NCI-H2196 treated with DMSO at 0.1 percent for 48 hours (cell line): ENCODE measurements at regions not wholly inside any gene's neighbourhood (a gene's known extent, or its start where the extent isn't known, plus 50 kb on each side); places are given as distances from the start of the nearest gene placed in this dataset.

Source experiments
- DNase-seq: peaks from one replicate; lab custom pipeline; 2025; ENCODE audit not compliant: unreplicated experiment; lab: John Stamatoyannopoulos, UW

DNA sequence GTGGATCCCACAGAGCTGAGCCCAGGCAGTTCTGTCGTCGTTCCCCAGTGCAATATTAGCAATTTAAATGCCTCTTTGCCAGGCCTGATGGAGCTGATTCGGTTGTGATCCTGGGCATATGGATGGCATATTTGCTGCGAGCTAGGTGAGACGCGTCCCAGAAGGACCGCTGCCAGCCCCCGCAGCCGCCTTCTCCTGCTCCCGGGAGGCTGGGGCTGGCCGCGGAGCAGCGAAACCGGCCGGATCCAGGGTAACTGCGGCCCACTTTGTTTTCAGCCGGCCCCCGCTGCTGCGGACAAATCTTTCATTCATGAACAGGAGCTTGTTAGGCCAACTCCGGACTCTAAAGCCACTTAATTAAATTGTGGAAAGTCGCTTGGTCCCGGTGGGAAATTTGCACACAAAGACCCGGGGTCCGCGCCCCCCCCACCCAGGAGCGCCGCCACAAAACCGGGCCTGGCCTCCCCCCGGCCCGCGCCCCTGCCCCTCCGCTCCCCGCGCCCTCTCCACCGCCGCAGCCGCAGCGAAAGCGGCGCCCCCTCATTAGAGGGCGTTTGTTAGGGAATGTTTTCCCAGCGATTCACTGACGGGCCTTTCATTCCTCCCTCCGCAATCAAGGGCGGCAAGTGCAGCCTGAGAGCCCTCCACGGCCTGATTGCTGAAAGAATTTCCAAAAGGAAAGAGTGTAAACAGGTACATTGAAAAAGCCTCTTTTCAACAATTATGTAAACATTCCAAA lies 383.3 kb downstream of the RRAGC start:
- DNase-seq = no peak

DNA sequence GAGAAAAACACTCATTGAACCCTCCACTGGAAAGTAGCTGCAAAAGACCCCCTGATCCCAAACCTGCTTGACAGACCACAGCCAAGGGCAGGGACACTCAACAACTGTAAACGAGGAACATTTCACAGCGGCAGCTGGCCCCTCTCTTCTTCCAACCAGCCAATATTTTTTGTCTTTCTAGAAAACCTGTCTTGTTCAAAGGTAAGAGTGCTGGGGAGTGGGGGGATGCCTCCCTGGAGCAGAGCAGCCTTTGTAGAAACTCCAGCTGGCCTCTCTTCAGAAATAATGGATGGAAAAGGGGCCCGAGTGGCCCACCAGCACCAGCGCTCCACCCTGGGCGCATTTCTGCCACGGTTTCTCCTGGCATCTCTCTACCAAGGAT lies 384.0 kb downstream of the RRAGC start:
- DNase-seq = no peak

DNA sequence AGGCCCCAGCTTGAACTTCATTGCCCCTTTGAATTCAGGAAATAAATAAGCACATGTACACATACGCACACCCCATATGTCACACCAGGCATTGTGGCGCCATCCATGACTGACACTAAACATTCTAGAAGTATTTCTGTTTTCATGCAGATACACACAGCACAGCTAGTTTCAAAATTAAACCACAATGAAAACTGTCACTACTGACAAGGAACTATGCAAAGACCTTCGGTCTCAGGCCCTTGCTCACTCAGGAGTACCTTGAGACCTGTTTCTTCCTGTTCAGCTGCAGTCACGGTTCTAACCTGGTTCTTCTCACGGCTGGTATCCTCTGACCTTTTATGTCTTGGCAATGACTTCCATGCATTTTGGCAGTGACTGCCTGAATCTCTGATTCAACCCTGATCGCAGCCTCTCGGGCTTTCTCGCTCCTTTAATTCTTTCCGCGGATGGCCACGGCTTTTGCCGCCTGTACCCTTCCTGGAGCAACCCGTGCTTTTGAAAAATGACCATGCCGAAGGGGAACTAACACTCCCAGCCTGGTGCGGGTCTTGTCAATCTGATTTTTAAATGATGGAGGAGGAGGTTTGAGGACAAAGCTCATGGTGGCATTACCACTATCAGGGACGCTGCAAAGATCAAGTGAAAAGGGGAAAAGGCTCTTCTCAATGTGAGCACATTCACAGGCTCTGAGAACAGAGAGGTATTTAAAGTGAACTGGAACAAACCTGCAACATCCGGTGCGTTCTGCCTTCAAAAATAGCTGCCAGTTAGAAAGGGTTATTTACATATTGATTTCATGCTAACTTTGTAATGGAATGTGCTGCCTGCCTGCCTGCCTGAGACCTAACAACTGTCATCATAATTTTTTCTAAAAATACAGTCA lies 384.6 kb downstream of the RRAGC start:
- no peak for DNase-seq

DNA sequence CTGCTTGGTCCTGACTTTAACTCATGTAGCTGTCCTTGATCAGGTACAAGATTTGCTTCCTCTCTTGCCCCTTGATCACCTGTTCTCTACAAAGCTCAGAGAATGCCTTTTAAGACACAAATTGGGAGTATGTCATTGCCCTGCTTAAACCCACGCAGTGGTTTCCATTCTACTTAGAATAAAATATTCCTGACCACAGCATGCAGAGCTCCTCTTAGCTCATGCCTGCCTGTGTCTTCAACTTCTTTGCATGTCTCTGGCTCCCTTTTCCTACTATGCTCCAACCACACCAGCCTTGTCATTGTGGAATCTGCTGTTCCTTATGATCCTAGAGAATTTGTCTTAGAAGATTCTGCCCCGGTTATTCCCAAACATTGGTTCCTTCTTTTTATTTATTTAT lies 393.1 kb downstream of the RRAGC start:
- DNase-seq = no peak

DNA sequence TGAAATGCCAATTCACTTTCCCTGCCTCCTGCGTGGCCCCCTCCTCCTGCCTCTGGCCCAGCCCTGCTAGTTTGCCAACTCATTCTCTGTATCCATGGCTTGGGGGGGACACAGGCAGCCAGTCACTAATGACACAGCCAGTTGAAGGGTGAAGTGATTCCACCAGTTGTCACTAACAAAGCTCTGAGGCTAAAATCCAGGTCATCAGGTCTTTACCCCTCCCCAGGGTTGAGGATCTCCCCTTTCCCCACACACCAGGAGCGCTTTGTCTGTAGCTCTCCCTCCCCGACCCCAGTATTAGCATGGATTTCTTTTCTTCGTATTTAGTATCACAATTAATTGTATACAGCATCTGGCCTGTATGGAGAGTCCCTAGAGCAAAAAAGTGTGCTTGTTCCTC lies 394.1 kb downstream of the RRAGC start:
- DNase-seq = no peak

DNA sequence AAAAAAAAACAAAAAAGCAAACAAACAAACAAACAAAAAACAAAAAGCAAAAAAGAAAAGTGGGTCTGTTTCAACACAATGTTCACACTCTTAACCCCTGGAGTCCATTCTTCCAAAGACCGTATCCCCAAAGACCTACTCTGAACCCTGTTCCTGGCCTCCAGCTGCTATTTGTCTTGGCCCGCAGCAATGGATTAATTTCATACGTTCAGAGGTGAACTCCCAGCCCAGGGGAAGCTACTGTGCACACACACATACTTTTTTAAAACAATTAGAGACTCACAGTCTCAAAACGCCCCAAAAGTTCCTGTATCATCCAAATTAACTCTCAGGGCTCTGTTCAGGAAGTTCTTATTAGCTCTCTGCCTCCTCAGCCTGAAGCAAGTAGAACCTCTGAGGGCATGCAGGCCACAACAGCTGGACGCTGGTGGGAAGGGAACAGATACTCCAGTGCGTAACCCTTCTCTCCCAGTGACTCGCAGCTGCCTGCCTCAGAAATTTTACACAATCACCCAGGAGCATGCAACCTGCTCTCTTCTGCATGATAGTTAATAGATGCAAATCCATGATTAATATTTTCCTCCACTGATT lies 395.4 kb downstream of the RRAGC start:
- no peak for DNase-seq

DNA sequence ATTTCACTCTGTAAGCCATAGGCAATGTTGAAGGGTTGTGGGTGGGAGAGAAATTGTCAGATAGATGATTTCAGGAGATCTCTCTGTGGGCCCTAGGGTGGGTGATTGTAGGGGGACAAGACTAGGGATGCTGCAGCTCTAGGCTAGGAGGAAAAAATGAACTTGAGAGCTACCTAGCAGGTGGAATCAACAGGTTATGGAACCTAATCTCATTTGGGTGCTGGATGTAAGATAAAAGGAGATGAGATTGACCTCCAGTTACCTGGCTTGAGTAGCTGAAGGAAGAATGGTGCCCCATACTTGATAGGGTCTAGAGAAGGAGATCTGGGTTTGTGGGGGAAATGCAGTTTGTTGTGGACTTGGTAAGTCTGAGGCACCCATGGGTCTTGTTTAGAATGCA lies 396.5 kb downstream of the RRAGC start:
- no peak for DNase-seq

DNA sequence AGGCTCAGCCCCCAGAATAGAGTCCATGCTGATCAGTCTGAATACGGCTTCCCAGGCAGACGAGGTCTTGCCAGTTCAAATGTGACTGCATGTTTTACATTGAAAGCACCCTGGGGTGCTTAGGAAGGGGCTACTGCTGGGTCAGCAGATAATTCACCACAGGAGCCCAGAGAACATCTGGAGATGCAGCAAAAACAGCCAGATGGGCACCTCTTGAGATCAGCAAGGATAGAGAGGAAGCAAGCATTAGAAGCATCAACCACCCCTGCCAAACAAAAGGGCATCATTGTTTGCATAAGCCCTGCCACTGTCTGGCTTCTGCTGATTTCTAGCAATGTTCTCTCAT lies 403.1 kb downstream of the RRAGC start:
- DNase-seq = no peak

DNA sequence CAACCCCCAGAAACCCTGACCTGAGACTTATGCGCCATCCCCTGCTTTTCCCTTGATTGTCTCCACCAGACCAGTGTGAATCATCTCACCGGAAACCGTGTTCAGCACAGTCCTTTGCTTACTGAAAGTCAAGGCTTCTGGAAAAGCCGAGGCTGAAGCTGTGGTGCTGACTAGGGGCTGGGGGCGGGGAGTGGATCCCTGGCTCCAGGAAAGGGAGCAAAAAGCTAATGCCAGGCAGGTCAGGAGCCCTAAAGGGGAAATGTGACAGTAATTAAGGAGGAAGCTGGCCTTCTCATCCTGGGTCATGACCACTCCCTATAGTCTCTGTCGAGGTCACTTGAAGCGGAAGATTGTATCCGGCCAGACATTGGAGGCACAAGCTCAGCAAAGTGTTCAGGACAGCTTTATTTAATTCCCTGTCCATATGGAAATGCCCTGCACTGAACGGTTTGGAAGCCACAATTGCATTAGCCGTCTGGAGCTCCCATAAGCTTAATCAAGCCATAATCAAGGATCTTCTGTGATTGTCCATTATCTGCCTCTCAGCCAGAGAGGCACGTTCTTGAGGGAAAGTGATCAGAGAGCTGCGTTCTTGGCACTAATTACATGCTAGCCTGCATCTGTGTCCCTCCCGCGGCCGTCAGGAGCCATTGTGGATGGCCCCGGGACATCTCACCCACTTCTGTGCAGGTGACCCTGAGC lies 403.6 kb downstream of the RRAGC start:
- DNase-seq = no peak

DNA sequence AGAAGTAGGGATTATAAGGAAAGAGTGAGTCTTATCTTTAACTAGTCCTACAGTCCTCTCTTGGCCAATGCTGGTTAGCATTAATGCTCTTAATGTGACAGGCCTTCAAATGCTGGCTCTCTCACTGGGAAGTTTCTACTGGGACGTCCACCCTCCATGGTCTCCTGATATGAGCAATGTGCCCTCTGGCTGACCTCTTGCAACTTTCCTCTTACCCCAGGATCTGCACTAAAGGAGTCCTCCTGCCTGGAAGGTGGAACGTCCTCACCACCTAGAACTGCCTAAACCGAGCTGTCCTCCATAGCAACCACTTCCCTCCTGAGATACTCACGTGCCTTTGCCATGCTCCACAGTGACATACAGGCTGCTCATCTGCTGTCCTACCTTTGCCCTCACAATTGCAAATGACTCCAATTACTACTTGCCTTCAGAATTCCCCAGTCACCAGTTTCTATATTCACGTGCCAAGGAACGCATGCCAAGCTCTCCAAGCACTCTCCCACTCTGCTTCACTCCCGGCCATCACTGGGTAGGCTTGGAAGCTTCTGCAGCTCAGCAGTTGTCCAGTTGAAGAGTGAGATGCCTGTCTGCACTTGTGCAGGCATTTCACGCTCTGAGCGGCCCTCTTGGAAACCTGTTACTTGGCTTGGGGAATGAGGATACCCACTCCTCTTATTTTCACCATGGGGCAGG lies 404.7 kb downstream of the RRAGC start:
- no peak for DNase-seq

DNA sequence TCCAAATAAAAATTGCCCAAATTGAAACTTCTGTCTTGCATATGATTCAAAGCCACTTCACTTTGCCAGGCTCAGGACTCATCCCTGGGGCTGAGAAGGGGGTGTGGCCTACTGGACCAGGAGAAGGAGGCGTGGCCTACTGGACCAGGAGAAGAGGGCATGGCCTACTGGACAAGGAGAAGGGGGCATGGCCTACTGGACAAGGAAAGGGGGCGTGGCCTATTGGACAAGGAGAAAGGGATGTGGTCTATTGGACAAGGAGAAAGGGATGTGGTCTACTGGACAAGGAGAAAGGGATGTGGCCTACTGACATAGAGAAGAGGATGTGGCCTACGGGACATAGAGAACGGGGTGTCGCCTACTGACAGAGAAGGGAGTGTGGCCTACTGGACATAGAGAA lies 405.3 kb downstream of the RRAGC start:
- no peak for DNase-seq

DNA sequence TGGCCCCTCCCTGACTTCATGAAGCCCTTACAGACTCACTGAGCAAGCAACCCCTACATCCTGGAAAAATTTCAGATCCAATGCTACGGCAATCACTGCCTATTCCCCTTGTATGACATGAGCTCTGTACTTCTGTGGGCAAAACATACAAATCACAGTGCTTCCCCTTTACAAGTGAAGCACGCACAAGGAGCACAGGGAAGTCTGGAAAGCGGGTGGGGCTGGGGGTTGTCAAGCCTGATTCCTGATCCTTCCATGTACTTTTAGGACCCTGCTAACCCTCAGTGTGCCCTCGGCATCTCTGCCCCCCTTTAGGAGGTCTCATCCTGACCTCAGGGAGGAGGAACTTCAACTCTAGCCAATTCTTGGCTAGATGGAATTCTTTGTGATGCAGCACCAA lies 405.7 kb upstream of the POU3F1 start:
- no peak for DNase-seq

DNA sequence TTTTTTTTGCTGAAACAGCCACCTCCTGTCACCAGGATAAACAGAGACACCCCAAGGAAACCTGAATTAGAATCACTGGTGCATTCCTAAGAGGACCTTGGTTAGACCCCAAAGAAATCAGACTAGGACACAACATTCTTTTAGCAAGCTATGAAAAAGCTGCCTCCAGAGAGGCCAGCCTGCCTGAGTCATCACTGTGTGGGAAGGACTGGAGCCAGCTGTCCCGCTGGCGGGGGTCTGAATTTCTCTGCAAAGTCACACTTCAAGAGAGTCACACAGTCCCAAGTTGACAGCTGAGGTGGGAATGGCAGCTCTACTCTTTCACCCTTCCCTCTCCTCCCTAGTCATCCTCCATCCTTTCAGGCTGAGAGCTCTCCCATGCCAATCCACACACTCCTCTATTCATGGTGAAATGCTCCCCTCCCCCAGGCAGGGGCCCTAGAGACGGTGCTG lies 405.0 kb upstream of the POU3F1 start:
- no peak for DNase-seq

DNA sequence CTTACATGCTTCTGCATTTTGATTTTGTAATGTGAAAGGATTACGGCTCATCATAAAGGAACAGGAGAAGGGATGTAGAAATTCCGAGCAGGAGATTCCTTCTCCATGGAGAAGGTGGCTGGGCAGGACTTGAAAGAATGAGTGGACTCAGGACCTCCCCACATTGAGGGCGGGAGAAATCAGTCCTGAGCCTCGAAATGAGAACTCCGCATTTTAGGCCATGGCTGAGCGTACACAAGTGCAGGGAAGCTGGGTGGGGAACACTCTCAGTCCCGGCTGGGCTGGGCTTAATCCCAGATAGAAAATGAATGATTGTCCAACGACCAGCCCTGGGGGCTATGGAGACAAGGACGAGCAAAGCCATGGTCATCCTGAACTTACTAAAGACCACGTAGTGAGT lies 402.3 kb upstream of the POU3F1 start:
- no peak for DNase-seq

DNA sequence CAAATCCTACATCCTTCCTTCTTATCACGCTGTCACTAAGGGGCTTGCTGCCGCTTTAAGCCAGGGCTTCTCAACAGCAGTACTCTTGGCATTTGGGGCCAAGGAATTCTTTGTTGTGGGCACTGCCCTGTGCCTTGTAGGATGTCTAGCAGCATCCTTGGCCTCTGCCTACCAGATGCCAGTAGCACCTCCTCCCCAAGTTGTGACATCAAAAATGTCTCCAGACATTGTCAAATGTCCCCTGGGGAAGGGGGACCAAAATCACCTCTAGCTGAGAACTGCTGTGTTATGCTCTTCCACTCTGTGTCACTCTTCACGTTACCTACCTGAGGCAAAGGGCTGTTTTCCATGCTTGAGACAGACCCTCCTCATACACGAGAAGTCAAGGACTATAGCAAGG lies 400.3 kb upstream of the POU3F1 start:
- DNase-seq = no peak

DNA sequence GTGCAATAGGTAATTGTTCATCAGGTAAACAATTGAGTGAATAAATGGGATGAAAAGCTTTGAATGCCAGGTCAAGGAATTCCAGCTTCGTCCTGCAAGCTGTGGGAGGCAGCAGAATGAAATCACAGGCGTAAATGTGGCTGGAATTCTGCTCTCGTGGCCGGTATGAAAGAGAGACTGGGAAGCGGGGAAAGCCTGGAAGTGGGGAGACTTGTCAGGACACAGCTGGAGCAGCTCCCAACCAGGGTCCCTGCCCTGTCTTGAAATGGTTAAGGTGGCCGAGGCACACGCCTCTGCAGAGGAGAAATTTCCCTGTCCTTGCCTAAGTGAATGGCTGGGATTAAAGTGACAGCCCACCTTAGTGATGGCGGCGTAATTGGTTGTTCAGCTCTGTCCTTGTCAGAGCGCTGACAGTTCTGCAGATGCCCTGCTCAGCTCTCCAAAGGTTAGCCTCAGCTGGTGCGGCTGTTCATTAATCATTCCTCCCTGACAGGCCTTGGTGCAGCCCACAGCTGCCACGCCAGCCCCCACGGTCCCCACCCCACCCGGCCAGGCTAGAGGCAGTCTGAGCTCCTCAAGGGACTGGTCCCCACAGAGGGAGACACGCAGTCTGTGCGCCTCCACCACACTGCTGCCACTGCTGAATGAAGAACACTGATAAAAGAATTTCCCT lies 398.3 kb upstream of the POU3F1 start:
- no peak for DNase-seq

DNA sequence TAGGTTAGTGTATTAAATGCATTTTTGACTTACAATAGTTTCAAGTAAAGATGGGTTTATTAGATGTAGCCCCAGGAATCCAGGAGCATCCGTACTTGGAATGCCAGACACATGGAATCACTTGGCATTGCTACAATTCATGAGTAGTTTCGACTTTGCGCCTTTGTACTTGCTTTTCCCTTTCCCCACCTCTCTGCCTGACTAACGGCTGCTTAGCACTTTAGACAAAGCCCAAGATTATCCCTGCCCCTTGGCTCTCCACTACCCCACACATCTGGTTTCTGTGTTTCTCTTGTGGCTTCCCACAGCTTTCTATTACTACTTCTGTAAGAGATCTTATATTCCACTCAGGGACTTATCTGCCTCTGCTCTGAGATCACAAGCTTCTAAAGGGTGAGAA lies 397.7 kb upstream of the POU3F1 start:
- DNase-seq = no peak

DNA sequence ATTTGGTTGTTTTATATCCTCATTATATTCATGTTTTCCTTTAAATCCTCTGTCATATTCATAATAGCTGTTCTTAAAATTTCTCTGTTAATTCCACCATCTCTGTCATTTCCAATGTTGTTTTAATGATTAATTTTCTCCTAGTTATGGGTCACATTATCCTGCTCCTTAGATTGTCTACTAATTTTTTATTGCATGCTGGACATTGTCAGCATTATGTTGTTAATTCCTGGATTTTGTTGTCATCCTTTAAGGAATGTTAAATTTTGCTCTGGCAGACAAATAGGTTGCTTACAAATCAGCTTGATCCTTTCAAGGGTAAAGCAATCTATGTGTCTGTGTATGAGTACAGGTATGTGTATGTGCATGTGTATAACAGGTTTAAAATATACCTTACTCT lies 393.8 kb upstream of the POU3F1 start:
- DNase-seq = no peak

DNA sequence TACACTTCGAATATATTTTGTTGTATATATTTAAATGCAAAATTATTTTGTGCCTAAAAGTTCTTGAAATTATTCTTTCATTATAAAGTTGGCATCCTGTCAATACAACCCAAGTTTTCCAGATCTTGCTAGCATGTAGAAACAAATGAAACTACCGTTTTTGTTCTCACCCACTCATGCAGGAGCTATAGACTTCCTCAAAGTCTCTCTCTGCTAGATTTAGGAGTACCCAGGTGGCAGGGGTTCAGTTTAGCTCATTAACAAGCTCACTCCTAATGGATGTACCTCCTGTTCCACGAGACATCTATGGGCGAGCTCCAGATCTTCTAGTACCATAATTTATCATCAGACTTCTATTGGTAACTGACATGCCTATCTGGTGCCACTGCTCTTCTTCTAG lies 390.2 kb upstream of the POU3F1 start:
- DNase-seq = no peak

DNA sequence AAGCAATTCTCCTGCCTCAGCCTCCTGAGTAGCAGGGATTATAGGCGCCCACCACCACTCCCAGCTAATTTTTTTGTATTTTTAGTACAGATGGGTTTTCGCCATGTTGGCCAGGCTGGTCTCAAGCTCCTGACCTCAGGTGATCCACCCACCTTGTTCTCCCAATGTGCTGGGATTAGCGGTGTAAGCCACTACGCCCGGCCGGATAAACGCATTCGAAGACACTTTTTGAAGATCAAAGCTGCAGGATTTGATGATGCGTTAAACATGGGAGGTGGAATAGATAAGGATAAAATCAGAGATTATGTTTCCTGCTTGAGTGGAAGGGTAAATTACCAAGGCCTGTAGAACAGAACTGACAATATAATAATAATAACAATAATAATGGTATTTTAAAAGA lies 389.4 kb upstream of the POU3F1 start:
- no peak for DNase-seq
